ENCODE measurements at regions not wholly inside any gene's neighbourhood (a gene's known extent, or its start where the extent isn't known, plus 50 kb on each side); places are given as distances from the start of the nearest gene placed in this dataset.

- DNase-seq (ENCODE audit: low read depth in 6 of 9, low spot score in 9 of 9) = no peak
- H3K4me3 ChIP-seq (ENCODE audit: low read length in 2 of 2) = no peak overlapping the region
These were observed 895.9 kb downstream of the TLE4 start for GRCh38 chr9:80467632-80468031.

GRCh38 chr9:80465556-80465955, 893.8 kb downstream of the TLE4 start:
- Histone ChIP-seq H3K36me3 (ENCODE audit: control insufficient read depth in 2 of 2, insufficient read depth in 2 of 2, low read length in 1 of 2) (no peaks in the 10 kb centered on the region), H3K4me3 (ENCODE audit: low read length in 2 of 2) (no peak overlapping the region), H3K27ac (ENCODE audit: low read depth in 1 of 2, low read length in 1 of 2) (no peak overlapping the region), H3K27me3 (ENCODE audit: control insufficient read depth in 2 of 2, insufficient read depth in 1 of 2, low read length in 1 of 2) (no peaks in the 10 kb centered on the region), H3K4me1 (ENCODE audit: control insufficient read depth in 2 of 2, insufficient read depth in 2 of 2, low read length in 2 of 2) (no peaks in the 10 kb centered on the region), H3K9me3 (ENCODE audit: control insufficient read depth in 2 of 2, insufficient read depth in 1 of 2, low read length in 1 of 2) (no peaks in the 10 kb centered on the region)
- DNase-seq (ENCODE audit: low read depth in 6 of 9, low spot score in 9 of 9) = no peak
- 96% methylated on average over 3 of the region's 3 CpGs for WGBS

More at GRCh38 chr9:80467632-80468031, 895.9 kb downstream of the TLE4 start:
- H3K36me3 ChIP-seq (ENCODE audit: control insufficient read depth in 2 of 2, insufficient read depth in 2 of 2, low read length in 1 of 2) = no peaks in the 10 kb centered on the region
- no peaks in the 10 kb centered on the region for H3K9me3 ChIP-seq (ENCODE audit: control insufficient read depth in 2 of 2, insufficient read depth in 1 of 2, low read length in 1 of 2)
- no peaks in the 10 kb centered on the region for H3K4me1 ChIP-seq (ENCODE audit: control insufficient read depth in 2 of 2, insufficient read depth in 2 of 2, low read length in 2 of 2)
- no peak overlapping the region for H3K27ac ChIP-seq (ENCODE audit: low read depth in 1 of 2, low read length in 1 of 2)
- no peaks in the 10 kb centered on the region for H3K27me3 ChIP-seq (ENCODE audit: control insufficient read depth in 2 of 2, insufficient read depth in 1 of 2, low read length in 1 of 2)
- 53% methylated on average over 3 of the region's 3 CpGs for WGBS

- no peak for DNase-seq (ENCODE audit: low read depth in 6 of 9, low spot score in 9 of 9)
- Histone ChIP-seq H3K9me3 (ENCODE audit: control insufficient read depth in 2 of 2, insufficient read depth in 1 of 2, low read length in 1 of 2) (peaks cover 0 to 3% of the 10 kb centered on the region in 2 donors), H3K36me3 (ENCODE audit: control insufficient read depth in 2 of 2, insufficient read depth in 2 of 2, low read length in 1 of 2) (no peaks in the 10 kb centered on the region), H3K4me3 (ENCODE audit: low read length in 2 of 2) (no peak overlapping the region), H3K27ac (ENCODE audit: low read depth in 1 of 2, low read length in 1 of 2) (no peak overlapping the region), H3K27me3 (ENCODE audit: control insufficient read depth in 2 of 2, insufficient read depth in 1 of 2, low read length in 1 of 2) (no peaks in the 10 kb centered on the region), H3K4me1 (ENCODE audit: control insufficient read depth in 2 of 2, insufficient read depth in 2 of 2, low read length in 2 of 2) (no peaks in the 10 kb centered on the region)
- 58% methylated on average over 4 of the region's 4 CpGs for WGBS
These were observed 877.7 kb downstream of the TLE4 start for GRCh38 chr9:80449513-80449912.

GRCh38 chr9:80448996-80449395, 877.2 kb downstream of the TLE4 start:
- DNase-seq (ENCODE audit: low read depth in 6 of 9, low spot score in 9 of 9) = no peak
- no peaks in the 10 kb centered on the region for H3K27me3 ChIP-seq (ENCODE audit: control insufficient read depth in 2 of 2, insufficient read depth in 1 of 2, low read length in 1 of 2)
- WGBS = 43% methylated on average over 2 of the region's 2 CpGs
- no peaks in the 10 kb centered on the region for H3K36me3 ChIP-seq (ENCODE audit: control insufficient read depth in 2 of 2, insufficient read depth in 2 of 2, low read length in 1 of 2)
- H3K9me3 ChIP-seq (ENCODE audit: control insufficient read depth in 2 of 2, insufficient read depth in 1 of 2, low read length in 1 of 2) = peaks cover 0 to 3% of the 10 kb centered on the region in 2 donors
- no peak overlapping the region for H3K4me3 ChIP-seq (ENCODE audit: low read length in 2 of 2)
- H3K27ac ChIP-seq (ENCODE audit: low read depth in 1 of 2, low read length in 1 of 2) = no peak overlapping the region
- no peaks in the 10 kb centered on the region for H3K4me1 ChIP-seq (ENCODE audit: control insufficient read depth in 2 of 2, insufficient read depth in 2 of 2, low read length in 2 of 2)

- 96% methylated on average over 3 of the region's 3 CpGs for WGBS
- Histone ChIP-seq H3K4me1 (ENCODE audit: control insufficient read depth in 2 of 2, insufficient read depth in 2 of 2, low read length in 2 of 2) (no peaks in the 10 kb centered on the region), H3K27ac (ENCODE audit: low read depth in 1 of 2, low read length in 1 of 2) (no peak overlapping the region), H3K36me3 (ENCODE audit: control insufficient read depth in 2 of 2, insufficient read depth in 2 of 2, low read length in 1 of 2) (no peaks in the 10 kb centered on the region), H3K4me3 (ENCODE audit: low read length in 2 of 2) (no peak overlapping the region), H3K9me3 (ENCODE audit: control insufficient read depth in 2 of 2, insufficient read depth in 1 of 2, low read length in 1 of 2) (peaks cover 0 to 3% of the 10 kb centered on the region in 2 donors), H3K27me3 (ENCODE audit: control insufficient read depth in 2 of 2, insufficient read depth in 1 of 2, low read length in 1 of 2) (no peaks in the 10 kb centered on the region)
- DNase-seq (ENCODE audit: low read depth in 6 of 9, low spot score in 9 of 9) = no peak
These were observed 876.1 kb downstream of the TLE4 start for GRCh38 chr9:80447876-80448275.

GRCh38 chr9:80440724-80441123, 869.0 kb downstream of the TLE4 start:
- H3K4me1 ChIP-seq (ENCODE audit: control insufficient read depth in 2 of 2, insufficient read depth in 2 of 2, low read length in 2 of 2) = no peaks in the 10 kb centered on the region
- no peak for DNase-seq (ENCODE audit: low read depth in 6 of 9, low spot score in 9 of 9)
- no peaks in the 10 kb centered on the region for H3K27me3 ChIP-seq (ENCODE audit: control insufficient read depth in 2 of 2, insufficient read depth in 1 of 2, low read length in 1 of 2)
- H3K36me3 ChIP-seq (ENCODE audit: control insufficient read depth in 2 of 2, insufficient read depth in 2 of 2, low read length in 1 of 2) = no peaks in the 10 kb centered on the region
- H3K27ac ChIP-seq (ENCODE audit: low read depth in 1 of 2, low read length in 1 of 2) = no peak overlapping the region
- WGBS = 92% methylated on average over 7 of the region's 7 CpGs
- peaks cover 0 to 3% of the 10 kb centered on the region in 2 donors for H3K9me3 ChIP-seq (ENCODE audit: control insufficient read depth in 2 of 2, insufficient read depth in 1 of 2, low read length in 1 of 2)
- no peak overlapping the region for H3K4me3 ChIP-seq (ENCODE audit: low read length in 2 of 2)

GRCh38 chr9:80437825-80438224, 866.1 kb downstream of the TLE4 start:
- Histone ChIP-seq H3K4me1 (ENCODE audit: control insufficient read depth in 2 of 2, insufficient read depth in 2 of 2, low read length in 2 of 2) (no peaks in the 10 kb centered on the region), H3K27ac (ENCODE audit: low read depth in 1 of 2, low read length in 1 of 2) (no peak overlapping the region), H3K4me3 (ENCODE audit: low read length in 2 of 2) (no peak overlapping the region), H3K36me3 (ENCODE audit: control insufficient read depth in 2 of 2, insufficient read depth in 2 of 2, low read length in 1 of 2) (no peaks in the 10 kb centered on the region), H3K9me3 (ENCODE audit: control insufficient read depth in 2 of 2, insufficient read depth in 1 of 2, low read length in 1 of 2) (no peaks in the 10 kb centered on the region), H3K27me3 (ENCODE audit: control insufficient read depth in 2 of 2, insufficient read depth in 1 of 2, low read length in 1 of 2) (no peaks in the 10 kb centered on the region)
- DNase-seq (ENCODE audit: low read depth in 6 of 9, low spot score in 9 of 9) = no peak
- 71% methylated on average over 1 of the region's 1 CpG for WGBS

GRCh38 chr9:80437091-80437640, 865.4 kb downstream of the TLE4 start:
- no peak overlapping the region for H3K4me3 ChIP-seq (ENCODE audit: low read length in 2 of 2)
- no peaks in the 10 kb centered on the region for H3K27me3 ChIP-seq (ENCODE audit: control insufficient read depth in 2 of 2, insufficient read depth in 1 of 2, low read length in 1 of 2)
- no peak for DNase-seq (ENCODE audit: low read depth in 6 of 9, low spot score in 9 of 9)
- no peaks in the 10 kb centered on the region for H3K36me3 ChIP-seq (ENCODE audit: control insufficient read depth in 2 of 2, insufficient read depth in 2 of 2, low read length in 1 of 2)
- 91% methylated on average over 2 of the region's 2 CpGs for WGBS
- H3K27ac ChIP-seq (ENCODE audit: low read depth in 1 of 2, low read length in 1 of 2) = no peak overlapping the region
- H3K9me3 ChIP-seq (ENCODE audit: control insufficient read depth in 2 of 2, insufficient read depth in 1 of 2, low read length in 1 of 2) = no peaks in the 10 kb centered on the region
- H3K4me1 ChIP-seq (ENCODE audit: control insufficient read depth in 2 of 2, insufficient read depth in 2 of 2, low read length in 2 of 2) = no peaks in the 10 kb centered on the region

GRCh38 chr9:80435591-80435990, 863.8 kb downstream of the TLE4 start:
- Histone ChIP-seq H3K27me3 (ENCODE audit: control insufficient read depth in 2 of 2, insufficient read depth in 1 of 2, low read length in 1 of 2) (no peaks in the 10 kb centered on the region), H3K27ac (ENCODE audit: low read depth in 1 of 2, low read length in 1 of 2) (no peak overlapping the region), H3K9me3 (ENCODE audit: control insufficient read depth in 2 of 2, insufficient read depth in 1 of 2, low read length in 1 of 2) (peaks cover 0 to 3% of the 10 kb centered on the region in 2 donors), H3K4me3 (ENCODE audit: low read length in 2 of 2) (no peak overlapping the region), H3K4me1 (ENCODE audit: control insufficient read depth in 2 of 2, insufficient read depth in 2 of 2, low read length in 2 of 2) (no peaks in the 10 kb centered on the region), H3K36me3 (ENCODE audit: control insufficient read depth in 2 of 2, insufficient read depth in 2 of 2, low read length in 1 of 2) (no peaks in the 10 kb centered on the region)
- 63% methylated on average over 3 of the region's 3 CpGs for WGBS
- DNase-seq (ENCODE audit: low read depth in 6 of 9, low spot score in 9 of 9) = no peak

- Histone ChIP-seq H3K4me1 (ENCODE audit: control insufficient read depth in 2 of 2, insufficient read depth in 2 of 2, low read length in 2 of 2) (no peaks in the 10 kb centered on the region), H3K27ac (ENCODE audit: low read depth in 1 of 2, low read length in 1 of 2) (no peak overlapping the region), H3K36me3 (ENCODE audit: control insufficient read depth in 2 of 2, insufficient read depth in 2 of 2, low read length in 1 of 2) (no peaks in the 10 kb centered on the region), H3K4me3 (ENCODE audit: low read length in 2 of 2) (no peak overlapping the region), H3K9me3 (ENCODE audit: control insufficient read depth in 2 of 2, insufficient read depth in 1 of 2, low read length in 1 of 2) (peaks cover 0 to 3% of the 10 kb centered on the region in 2 donors), H3K27me3 (ENCODE audit: control insufficient read depth in 2 of 2, insufficient read depth in 1 of 2, low read length in 1 of 2) (no peaks in the 10 kb centered on the region)
- no peak for DNase-seq (ENCODE audit: low read depth in 6 of 9, low spot score in 9 of 9)
- WGBS = 97% methylated on average over 1 of the region's 1 CpG
These were observed 855.2 kb downstream of the TLE4 start for GRCh38 chr9:80426992-80427391.
